ENCODE measurements at regions not wholly inside any gene's neighbourhood (a gene's known extent, or its start where the extent isn't known, plus 50 kb on each side); places are given as distances from the start of the nearest gene placed in this dataset.

- TF ChIP-seq CTCF (IDR thresholded peaks at IDR 0.05 in 2 of 3, conservative IDR thresholded peaks at IDR 0.05 in 1 of 3; ENCODE audit: borderline replicate concordance in 1 of 3, insufficient read depth in 1 of 3, low read depth in 2 of 3, low read length in 2 of 3) (no peak), POLR2A (IDR thresholded peaks at IDR 0.05; ENCODE audit: borderline replicate concordance, extremely low read depth, insufficient read depth, insufficient read length) (no peak), REST (IDR thresholded peaks at IDR 0.05; ENCODE audit: low read depth) (no peak), ZBTB33 (IDR thresholded peaks at IDR 0.05; ENCODE audit: extremely low read depth, insufficient replicate concordance, low read length) (no peak), RAD21 (IDR thresholded peaks at IDR 0.05; ENCODE audit: low read depth) (no peak), EZH2 (IDR thresholded peaks at IDR 0.05) (no peak), EZH2phosphoT487 (IDR thresholded peaks at IDR 0.05; ENCODE audit: borderline replicate concordance) (no peak), ATF3 (IDR thresholded peaks at IDR 0.05) (no peak), SIN3A (IDR thresholded peaks at IDR 0.05; ENCODE audit: low read depth) (no peak), YY1 (IDR thresholded peaks at IDR 0.05; ENCODE audit: extremely low read depth, insufficient replicate concordance, low read depth, low read length) (no peak), SP1 (IDR thresholded peaks at IDR 0.05; ENCODE audit: low read depth) (no peak)
These were observed 284.4 kb downstream of the C6orf118 start for GRCh38 chr6:165025040-165025439.
